Neural cell (in vitro differentiated cells): ENCODE measurements at regions not wholly inside any gene's neighbourhood (a gene's known extent, or its start where the extent isn't known, plus 50 kb on each side); places are given as distances from the start of the nearest gene placed in this dataset.

Experiments
- H2AFZ ChIP-seq: fragments of 200-600, 300-800 bp; sonication (generic), shearing (Covaris generic); 2 replicates; pipeline ENCODE4 v1.6.0; 2014; ENCODE audit warnings: low read depth, mild to moderate bottlenecking, antibody characterized with exemption, low read length, moderate library complexity
- H3F3A ChIP-seq: fragments of 200-600 bp; shearing (Covaris generic); 2 replicates; pipeline ENCODE4 v1.6.1; 2016; ENCODE audit warnings: mild to moderate bottlenecking, moderate library complexity, mixed read lengths, antibody characterized with exemption, low read length; ENCODE audit not compliant: insufficient read depth, poor library complexity, severe bottlenecking
- H3K27ac ChIP-seq: fragments of 200-600, 300-800 bp; sonication (generic), shearing (Covaris generic); 2 replicates; pipeline ENCODE4 v1.5.1; 2014; ENCODE audit warnings: mild to moderate bottlenecking, low read length, moderate library complexity
- H3K27me3 ChIP-seq: fragments of 300-800, 200-600 bp; sonication (generic), shearing (Covaris generic); 2 replicates; pipeline ENCODE4 v1.6.0; 2014; ENCODE audit warnings: mild to moderate bottlenecking, low read depth, low read length, moderate library complexity; ENCODE audit not compliant: insufficient read depth
- H3K36me3 ChIP-seq: fragments of 300-800, 200-600 bp; sonication (generic), shearing (Covaris generic); 2 replicates; pipeline ENCODE4 v1.5.1; 2014; ENCODE audit warnings: mild to moderate bottlenecking, antibody characterized with exemption, low read length, moderate library complexity; ENCODE audit not compliant: insufficient read depth
- H3K4me2 ChIP-seq: fragments of 300-800, 200-600 bp; sonication (generic), shearing (Covaris generic); 2 replicates; pipeline ENCODE4 v1.6.0; 2014; ENCODE audit warnings: mild to moderate bottlenecking, low read length
- H3K4me3 ChIP-seq: fragments of 300-800, 200-600 bp; sonication (generic), shearing (Covaris generic); 2 replicates; pipeline ENCODE4 v1.5.1; 2014; ENCODE audit warnings: mild to moderate bottlenecking, low read length, moderate library complexity
- H3K79me2 ChIP-seq: fragments of 200-600 bp; shearing (Covaris generic); replicated peaks from 2 replicates; pipeline ENCODE4 v1.6.0; 2014; ENCODE audit warnings: mild to moderate bottlenecking, low read length, moderate library complexity; ENCODE audit not compliant: insufficient read depth
- H3K9ac ChIP-seq: fragments of 300-800, 200-600 bp; sonication (generic), shearing (Covaris generic); 2 replicates; pipeline ENCODE4 v1.6.1; 2016; ENCODE audit warnings: mild to moderate bottlenecking, low read length, mixed read lengths
- H3K9me2 ChIP-seq: fragments of 200-600 bp; shearing (Covaris generic); 2 replicates; pipeline ENCODE4 v1.6.1; 2016; ENCODE audit warnings: mild to moderate bottlenecking, low read length, mixed read lengths; ENCODE audit not compliant: insufficient read depth
- H3K9me3 ChIP-seq: fragments of 200-600, 300-800 bp; sonication (generic), shearing (Covaris generic); 2 replicates; pipeline ENCODE4 v1.6.1; 2016; ENCODE audit warnings: mild to moderate bottlenecking, mixed run types, low read length, moderate library complexity, mixed read lengths
- H4K20me1 ChIP-seq: fragments of 200-600 bp; shearing (Covaris generic); 2 replicates; pipeline ENCODE4 v1.6.1; 2016; ENCODE audit warnings: mild to moderate bottlenecking, mixed run types; ENCODE audit not compliant: insufficient read depth
- EP300 ChIP-seq: fragments of 450-650 bp; conservative IDR thresholded peaks from 2 replicates; pipeline ENCODE4 v1.6.1; 2014; ENCODE audit warnings: antibody characterized with exemption, mild to moderate bottlenecking, moderate library complexity; ENCODE audit not compliant: poor library complexity, severe bottlenecking
- EZH2 ChIP-seq: fragments of 200-600, 300-800 bp; shearing (Covaris generic), sonication (generic); IDR thresholded peaks from 2 replicates; pipeline ENCODE4 v1.6.1; 2014; ENCODE audit warnings: antibody characterized with exemption, low read length, borderline replicate concordance, mild to moderate bottlenecking; ENCODE audit not compliant: insufficient read depth, poor library complexity, severe bottlenecking
- MXI1 ChIP-seq: fragments of 450-650 bp; conservative IDR thresholded peaks from 2 replicates; pipeline ENCODE4 v1.6.1; 2014; ENCODE audit warnings: antibody characterized with exemption, mild to moderate bottlenecking; ENCODE audit not compliant: poor library complexity, severe bottlenecking
- POLR2AphosphoS5 ChIP-seq: IDR thresholded peaks from 2 replicates; pipeline ENCODE4 v1.6.1; 2012
- RAD21 ChIP-seq: fragments of 450-650 bp; conservative IDR thresholded peaks from 2 replicates; pipeline ENCODE4 v1.6.1; 2014; ENCODE audit warnings: antibody characterized with exemption, mild to moderate bottlenecking, moderate library complexity
- SMC3 ChIP-seq: fragments of 450-650 bp; conservative IDR thresholded peaks from 2 replicates; pipeline ENCODE4 v1.6.1; 2014; ENCODE audit warnings: antibody characterized with exemption, mild to moderate bottlenecking, moderate library complexity; ENCODE audit not compliant: poor library complexity
- TAF1 ChIP-seq: IDR thresholded peaks from 2 replicates; pipeline ENCODE4 v1.6.1; 2012; ENCODE audit warnings: low read depth
- TF ChIP-seq, protein P1 (sequence below): fragments of 450-650 bp; IDR thresholded peaks from 2 replicates; pipeline ENCODE4 v1.5.1; 2014; ENCODE audit warnings: antibody characterized with exemption, mild to moderate bottlenecking, moderate library complexity; ENCODE audit not compliant: poor library complexity, severe bottlenecking
- TF ChIP-seq, protein P2 (sequence below): IDR thresholded peaks from 2 replicates; pipeline ENCODE4 v1.6.1; 2012; ENCODE audit warnings: borderline replicate concordance

DNA sequence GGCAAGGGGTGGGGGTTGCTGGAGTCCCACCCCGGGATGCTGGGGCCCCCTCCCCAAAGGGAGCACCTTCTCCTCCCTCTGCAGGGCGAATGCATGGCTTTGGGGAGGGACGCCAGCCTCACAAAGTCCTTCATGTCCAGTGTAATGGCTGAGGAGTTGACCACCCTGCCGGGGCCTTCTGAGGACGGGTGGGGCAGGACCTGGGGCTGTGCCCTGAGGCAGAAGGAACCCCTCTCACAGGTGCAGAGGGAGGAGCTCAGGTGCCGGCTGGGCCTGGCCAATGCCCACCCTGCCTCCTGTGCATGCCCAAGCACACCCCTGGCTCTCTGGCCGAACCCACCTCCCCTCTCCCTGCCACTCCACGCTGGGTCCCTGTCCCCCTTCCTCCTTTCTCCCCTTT, 64.3 kb upstream of the RNU6ATAC start:
- Histone ChIP-seq H3F3A (no peaks in the 10 kb centered on the region), H4K20me1 (no peaks in the 10 kb centered on the region), H3K27me3 (no peaks in the 10 kb centered on the region), H3K9me2 (no peaks in the 10 kb centered on the region), H3K27ac (no peak overlapping the region), H2AFZ (no peak overlapping the region), H3K4me2 (no peak overlapping the region), H3K4me3 (no peak overlapping the region), H3K36me3 (no peaks in the 10 kb centered on the region), H3K9me3 (no peaks in the 10 kb centered on the region), H3K9ac (no peak overlapping the region), H3K79me2 (no peaks in the 10 kb centered on the region)
- TF ChIP-seq MXI1 (no peak), SMC3 (no peak), POLR2AphosphoS5 (no peak), EZH2 (no peak), RAD21 (no peak), TAF1 (no peak), EP300 (no peak)
- TF ChIP-seq, protein P1, sequence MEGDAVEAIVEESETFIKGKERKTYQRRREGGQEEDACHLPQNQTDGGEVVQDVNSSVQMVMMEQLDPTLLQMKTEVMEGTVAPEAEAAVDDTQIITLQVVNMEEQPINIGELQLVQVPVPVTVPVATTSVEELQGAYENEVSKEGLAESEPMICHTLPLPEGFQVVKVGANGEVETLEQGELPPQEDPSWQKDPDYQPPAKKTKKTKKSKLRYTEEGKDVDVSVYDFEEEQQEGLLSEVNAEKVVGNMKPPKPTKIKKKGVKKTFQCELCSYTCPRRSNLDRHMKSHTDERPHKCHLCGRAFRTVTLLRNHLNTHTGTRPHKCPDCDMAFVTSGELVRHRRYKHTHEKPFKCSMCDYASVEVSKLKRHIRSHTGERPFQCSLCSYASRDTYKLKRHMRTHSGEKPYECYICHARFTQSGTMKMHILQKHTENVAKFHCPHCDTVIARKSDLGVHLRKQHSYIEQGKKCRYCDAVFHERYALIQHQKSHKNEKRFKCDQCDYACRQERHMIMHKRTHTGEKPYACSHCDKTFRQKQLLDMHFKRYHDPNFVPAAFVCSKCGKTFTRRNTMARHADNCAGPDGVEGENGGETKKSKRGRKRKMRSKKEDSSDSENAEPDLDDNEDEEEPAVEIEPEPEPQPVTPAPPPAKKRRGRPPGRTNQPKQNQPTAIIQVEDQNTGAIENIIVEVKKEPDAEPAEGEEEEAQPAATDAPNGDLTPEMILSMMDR, result no peak
- TF ChIP-seq, protein P2, sequence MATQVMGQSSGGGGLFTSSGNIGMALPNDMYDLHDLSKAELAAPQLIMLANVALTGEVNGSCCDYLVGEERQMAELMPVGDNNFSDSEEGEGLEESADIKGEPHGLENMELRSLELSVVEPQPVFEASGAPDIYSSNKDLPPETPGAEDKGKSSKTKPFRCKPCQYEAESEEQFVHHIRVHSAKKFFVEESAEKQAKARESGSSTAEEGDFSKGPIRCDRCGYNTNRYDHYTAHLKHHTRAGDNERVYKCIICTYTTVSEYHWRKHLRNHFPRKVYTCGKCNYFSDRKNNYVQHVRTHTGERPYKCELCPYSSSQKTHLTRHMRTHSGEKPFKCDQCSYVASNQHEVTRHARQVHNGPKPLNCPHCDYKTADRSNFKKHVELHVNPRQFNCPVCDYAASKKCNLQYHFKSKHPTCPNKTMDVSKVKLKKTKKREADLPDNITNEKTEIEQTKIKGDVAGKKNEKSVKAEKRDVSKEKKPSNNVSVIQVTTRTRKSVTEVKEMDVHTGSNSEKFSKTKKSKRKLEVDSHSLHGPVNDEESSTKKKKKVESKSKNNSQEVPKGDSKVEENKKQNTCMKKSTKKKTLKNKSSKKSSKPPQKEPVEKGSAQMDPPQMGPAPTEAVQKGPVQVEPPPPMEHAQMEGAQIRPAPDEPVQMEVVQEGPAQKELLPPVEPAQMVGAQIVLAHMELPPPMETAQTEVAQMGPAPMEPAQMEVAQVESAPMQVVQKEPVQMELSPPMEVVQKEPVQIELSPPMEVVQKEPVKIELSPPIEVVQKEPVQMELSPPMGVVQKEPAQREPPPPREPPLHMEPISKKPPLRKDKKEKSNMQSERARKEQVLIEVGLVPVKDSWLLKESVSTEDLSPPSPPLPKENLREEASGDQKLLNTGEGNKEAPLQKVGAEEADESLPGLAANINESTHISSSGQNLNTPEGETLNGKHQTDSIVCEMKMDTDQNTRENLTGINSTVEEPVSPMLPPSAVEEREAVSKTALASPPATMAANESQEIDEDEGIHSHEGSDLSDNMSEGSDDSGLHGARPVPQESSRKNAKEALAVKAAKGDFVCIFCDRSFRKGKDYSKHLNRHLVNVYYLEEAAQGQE, result no peak

DNA sequence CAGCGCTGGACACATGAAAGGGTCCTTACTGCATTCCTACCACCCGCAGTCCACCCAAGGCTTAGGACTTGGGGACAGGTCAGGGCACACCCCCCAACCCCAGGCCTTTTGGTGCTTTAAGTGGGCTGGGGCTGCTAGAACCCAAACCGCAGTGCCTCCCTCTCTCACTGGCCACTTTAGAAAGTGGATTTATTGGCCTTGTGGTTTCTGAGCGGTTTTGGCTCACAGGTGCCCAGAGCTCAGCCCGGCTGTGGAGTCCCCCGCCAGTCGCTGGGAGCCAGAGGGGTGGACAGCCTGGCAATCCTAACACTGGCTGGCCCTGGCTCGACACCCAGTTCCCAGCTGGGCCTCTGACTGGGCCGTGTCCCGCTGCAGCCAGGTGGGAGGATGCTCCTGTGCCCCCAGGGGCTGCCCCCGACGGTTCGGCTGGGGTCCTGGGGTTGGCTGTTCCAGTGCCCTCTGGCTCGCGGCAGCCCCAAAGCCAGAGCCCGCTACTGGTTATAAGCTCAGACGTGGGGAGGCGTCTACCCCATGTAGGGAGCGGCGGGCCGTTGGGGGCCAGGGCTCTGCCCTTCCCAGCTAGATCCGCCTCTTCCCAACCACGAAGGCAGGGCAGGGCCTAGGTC, 65.2 kb upstream of the RNU6ATAC start:
- H3K4me2 ChIP-seq, result no peak overlapping the region
- H2AFZ ChIP-seq, result no peak overlapping the region
- H3K27ac ChIP-seq, result no peak overlapping the region
- H3K79me2 ChIP-seq, result no peaks in the 10 kb centered on the region
- no peaks in the 10 kb centered on the region for H4K20me1 ChIP-seq
- no peak overlapping the region for H3K9ac ChIP-seq
- no peaks in the 10 kb centered on the region for H3K27me3 ChIP-seq
- no peaks in the 10 kb centered on the region for H3K9me2 ChIP-seq
- no peaks in the 10 kb centered on the region for H3K36me3 ChIP-seq
- no peak overlapping the region for H3K4me3 ChIP-seq
- no peaks in the 10 kb centered on the region for H3F3A ChIP-seq
- no peaks in the 10 kb centered on the region for H3K9me3 ChIP-seq
- no peak for TF ChIP-seq EP300
- no peak for TF ChIP-seq EZH2
- no peak for TF ChIP-seq MXI1
- TF ChIP-seq, protein P2, result no peak
- TF ChIP-seq, protein P1, result no peak
- no peak for TF ChIP-seq RAD21
- TF ChIP-seq TAF1, result no peak
- no peak for TF ChIP-seq POLR2AphosphoS5
- no peak for TF ChIP-seq SMC3
